Gastrocnemius medialis (tissue), 4 donors: ENCODE measurements at regions not wholly inside any gene's neighbourhood (a gene's known extent, or its start where the extent isn't known, plus 50 kb on each side); places are given as distances from the start of the nearest gene placed in this dataset.

Experiments used
- POLR2A ChIP-seq, 2 donors: fragments of 450-650 bp; IDR thresholded peaks; one replicate each; pipeline ENCODE4 v1.6.1; 2017; ENCODE audit warnings: antibody characterized with exemption in 2 of 2, mild to moderate bottlenecking in 2 of 2, moderate library complexity in 2 of 2
- TF ChIP-seq, protein P1 (sequence below), 5 experiments: fragments of 450-650 bp in 3 of 5; fragments of 200-600 bp in 2 of 5; sonication (generic) in 2 of 5; IDR thresholded peaks in 4 of 5; conservative IDR thresholded peaks in 1 of 5; 1 replicate in 4 of 5; 2 replicates in 1 of 5; pipeline ENCODE4 v1.5.1; 2016 to 2019; ENCODE audit warnings: antibody characterized with exemption in 5 of 5, mild to moderate bottlenecking in 3 of 5, moderate library complexity in 3 of 5

DNA sequence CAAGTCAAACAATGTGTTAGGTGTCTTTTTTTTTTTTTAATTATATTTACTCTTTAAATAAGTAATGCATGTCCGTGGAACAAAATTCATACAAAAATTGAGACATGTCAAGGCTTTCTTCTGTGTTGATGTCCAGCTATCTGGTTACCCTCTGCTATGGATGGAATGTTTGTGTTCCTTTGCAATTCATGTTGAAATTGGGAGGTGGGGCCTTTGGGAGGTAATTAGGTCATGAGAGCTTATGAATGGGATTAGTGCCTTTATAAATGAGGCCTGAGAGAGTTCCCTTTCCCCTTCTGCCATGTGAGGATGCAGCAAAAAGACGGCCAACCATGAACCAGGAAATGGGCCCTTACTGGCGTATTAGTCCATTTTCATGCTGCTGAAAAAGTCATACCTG, 83.1 kb upstream of the KCNG1 start:
- no peak for TF ChIP-seq POLR2A (IDR thresholded peaks at IDR 0.05)
- TF ChIP-seq, protein P1, sequence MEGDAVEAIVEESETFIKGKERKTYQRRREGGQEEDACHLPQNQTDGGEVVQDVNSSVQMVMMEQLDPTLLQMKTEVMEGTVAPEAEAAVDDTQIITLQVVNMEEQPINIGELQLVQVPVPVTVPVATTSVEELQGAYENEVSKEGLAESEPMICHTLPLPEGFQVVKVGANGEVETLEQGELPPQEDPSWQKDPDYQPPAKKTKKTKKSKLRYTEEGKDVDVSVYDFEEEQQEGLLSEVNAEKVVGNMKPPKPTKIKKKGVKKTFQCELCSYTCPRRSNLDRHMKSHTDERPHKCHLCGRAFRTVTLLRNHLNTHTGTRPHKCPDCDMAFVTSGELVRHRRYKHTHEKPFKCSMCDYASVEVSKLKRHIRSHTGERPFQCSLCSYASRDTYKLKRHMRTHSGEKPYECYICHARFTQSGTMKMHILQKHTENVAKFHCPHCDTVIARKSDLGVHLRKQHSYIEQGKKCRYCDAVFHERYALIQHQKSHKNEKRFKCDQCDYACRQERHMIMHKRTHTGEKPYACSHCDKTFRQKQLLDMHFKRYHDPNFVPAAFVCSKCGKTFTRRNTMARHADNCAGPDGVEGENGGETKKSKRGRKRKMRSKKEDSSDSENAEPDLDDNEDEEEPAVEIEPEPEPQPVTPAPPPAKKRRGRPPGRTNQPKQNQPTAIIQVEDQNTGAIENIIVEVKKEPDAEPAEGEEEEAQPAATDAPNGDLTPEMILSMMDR (IDR thresholded peaks at IDR 0.05 in 4 of 5, conservative IDR thresholded peaks at IDR 0.05 in 1 of 5), result no peak
